CD14-positive monocyte (primary cell): ENCODE measurements at regions not wholly inside any gene's neighbourhood (a gene's known extent, or its start where the extent isn't known, plus 50 kb on each side); places are given as distances from the start of the nearest gene placed in this dataset.

ENCODE experiments used
- DNase-seq, 3 donors: peaks; one replicate each; pipeline ENCODE4 v3.0.0-alpha.2; 2011 to 2022
- H2AFZ ChIP-seq: 2 replicates; pipeline ENCODE4 v1.6.0; 2012; ENCODE audit warnings: mild to moderate bottlenecking, low read depth, low read length, inconsistent platforms; ENCODE audit not compliant: insufficient read depth, poor library complexity, severe bottlenecking
- H3K27ac ChIP-seq, 2 donors: 1 replicate in 1 of 2; 2 replicates in 1 of 2; pipeline ENCODE4 v1.5.1; 2012 to 2013; ENCODE audit warnings: low read length in 2 of 2, control low read depth in 1 of 2, inconsistent platforms in 1 of 2, low read depth in 1 of 2, mild to moderate bottlenecking in 1 of 2
- H3K27me3 ChIP-seq, 2 donors: one replicate each; pipeline versions ENCODE4 v1.6.0 to v1.6.1; 2011 to 2013; ENCODE audit warnings: low read length in 2 of 2; ENCODE audit not compliant: control insufficient read depth in 2 of 2, insufficient read depth in 2 of 2
- H3K36me3 ChIP-seq, 2 donors: replicated peaks in 1 of 2; 1 replicate in 1 of 2; 2 replicates in 1 of 2; pipeline versions ENCODE4 v1.5.1 to v1.6.1; 2012 to 2013; ENCODE audit warnings: low read length in 2 of 2, control low read depth in 1 of 2, inconsistent platforms in 1 of 2, mild to moderate bottlenecking in 1 of 2; ENCODE audit not compliant: insufficient read depth in 2 of 2, control insufficient read depth in 1 of 2
- H3K4me1 ChIP-seq, 2 donors: 1 replicate in 1 of 2; 2 replicates in 1 of 2; pipeline versions ENCODE4 v1.5.1 to v1.6.1; 2012 to 2013; ENCODE audit warnings: low read length in 2 of 2, control low read depth in 1 of 2, inconsistent platforms in 1 of 2, mild to moderate bottlenecking in 1 of 2, moderate library complexity in 1 of 2; ENCODE audit not compliant: insufficient read depth in 2 of 2, control insufficient read depth in 1 of 2
- H3K4me2 ChIP-seq: replicated peaks from 2 replicates; pipeline ENCODE3; 2012; ENCODE audit warnings: low read length, moderate library complexity, mild to moderate bottlenecking; ENCODE audit not compliant: poor library complexity, severe bottlenecking; ENCODE audit errors: extremely low read depth
- H3K4me3 ChIP-seq, 3 experiments: fragments of 200-600 bp in 1 of 3; sonication (generic) in 1 of 3; replicated peaks in 1 of 3; 1 replicate in 2 of 3; 2 replicates in 1 of 3; pipeline ENCODE4 v1.5.1; 2011 to 2013; ENCODE audit warnings: low read length in 3 of 3, mild to moderate bottlenecking in 3 of 3, control low read depth in 2 of 3, low read depth in 2 of 3, inconsistent platforms in 1 of 3, moderate library complexity in 1 of 3
- H3K79me2 ChIP-seq: 2 replicates; pipeline ENCODE4 v1.6.0; 2012; ENCODE audit warnings: mild to moderate bottlenecking, control low read depth, inconsistent platforms, low read length, moderate library complexity; ENCODE audit not compliant: insufficient read depth
- H3K9ac ChIP-seq: 2 replicates; pipeline ENCODE4 v1.6.0; 2017; ENCODE audit warnings: low read length, mild to moderate bottlenecking; ENCODE audit not compliant: insufficient read depth, poor library complexity, severe bottlenecking
- H3K9me3 ChIP-seq, 2 donors: replicated peaks in 1 of 2; 1 replicate in 1 of 2; 2 replicates in 1 of 2; pipeline versions ENCODE4 v1.5.1 to v1.6.1; 2012 to 2013; ENCODE audit warnings: low read length in 2 of 2, control low read depth in 1 of 2; ENCODE audit not compliant: control insufficient read depth in 1 of 2, insufficient read depth in 1 of 2
- H4K20me1 ChIP-seq: 2 replicates; pipeline ENCODE4 v1.6.0; 2012; ENCODE audit warnings: mild to moderate bottlenecking, low read length, control low read depth, moderate library complexity; ENCODE audit not compliant: insufficient read depth
- H3K27ac Mint-ChIP-seq, 7 donors: one replicate each; pipeline ENCODE4 v1.8.0; 2020; ENCODE audit warnings: mild to moderate bottlenecking in 7 of 7, mixed read lengths in 7 of 7, moderate library complexity in 6 of 7, inconsistent platforms in 2 of 7
- H3K27me3 Mint-ChIP-seq, 3 donors: one replicate each; pipeline ENCODE4 v1.8.0; 2021 to 2022; ENCODE audit warnings: low read depth in 3 of 3, mild to moderate bottlenecking in 3 of 3, mixed read lengths in 3 of 3, moderate library complexity in 3 of 3, inconsistent platforms in 1 of 3
- H3K36me3 Mint-ChIP-seq, 2 donors: one replicate each; pipeline ENCODE4 v1.8.0; 2020; ENCODE audit warnings: mixed read lengths in 2 of 2, inconsistent platforms in 1 of 2, mild to moderate bottlenecking in 1 of 2
- H3K4me1 Mint-ChIP-seq: one replicate; pipeline ENCODE4 v1.8.0; 2020; ENCODE audit warnings: mild to moderate bottlenecking, mixed read lengths
- H3K4me3 Mint-ChIP-seq, 2 donors: one replicate each; pipeline ENCODE4 v1.8.0; 2020; ENCODE audit warnings: mild to moderate bottlenecking in 2 of 2, mixed read lengths in 2 of 2, moderate library complexity in 1 of 2
- H3K9me3 Mint-ChIP-seq, 7 donors: one replicate each; pipeline ENCODE4 v1.8.0; 2020 to 2022; ENCODE audit warnings: mixed read lengths in 7 of 7, mild to moderate bottlenecking in 6 of 7, moderate library complexity in 6 of 7, inconsistent platforms in 2 of 7
- WGBS: methylation state at CpG from one replicate; pipeline ENCODE4 v1.1.5; 2013; ENCODE audit warnings: missing lambda C conversion rate; ENCODE audit not compliant: insufficient coverage; 5-methylcytosine and 5-hydroxymethylcytosine counted together
- intact Hi-C, 2 donors: fragments of 100-400 bp; cut with micrococcal nuclease; formaldehyde crosslinking; loops; one replicate each; pipeline versions ENCODE4 v1.15.0 to v1.15.1; 2023
- TF ChIP-seq, protein P1 (sequence below): fragments of 200-600 bp; IDR thresholded peaks from one replicate; pipeline ENCODE4 v1.8.0; 2022; ENCODE audit warnings: antibody characterized with exemption, mild to moderate bottlenecking

GRCh38 chr9:88025411-88026117 lies 51.2 kb upstream of the CDK20 start:
- Histone ChIP-seq H4K20me1 (no peaks in the 10 kb centered on the region), H2AFZ (no peak overlapping the region), H3K9ac (no peak overlapping the region), H3K4me2 (no peak overlapping the region), H3K9me3 (no peaks in the 10 kb centered on the region), H3K27ac (no peak overlapping the region), H3K4me1 (no peaks in the 10 kb centered on the region), H3K36me3 (no peaks in the 10 kb centered on the region), H3K27me3 (no peaks in the 10 kb centered on the region), H3K79me2 (no peaks in the 10 kb centered on the region), H3K4me3 (no peak overlapping the region)
- no peaks in the 10 kb centered on the region for H3K36me3 Mint-ChIP-seq
- intact Hi-C loops, result no loop called here
- no peaks in the 10 kb centered on the region for H3K4me1 Mint-ChIP-seq
- peaks cover 5 to 12% (median 12%) of the 10 kb centered on the region in 3 donors for H3K27me3 Mint-ChIP-seq
- H3K4me3 Mint-ChIP-seq, result no peak overlapping the region
- DNase-seq, result no peak
- WGBS, result 88% methylated on average over 5 of the region's 8 CpGs
- TF ChIP-seq, protein P1, sequence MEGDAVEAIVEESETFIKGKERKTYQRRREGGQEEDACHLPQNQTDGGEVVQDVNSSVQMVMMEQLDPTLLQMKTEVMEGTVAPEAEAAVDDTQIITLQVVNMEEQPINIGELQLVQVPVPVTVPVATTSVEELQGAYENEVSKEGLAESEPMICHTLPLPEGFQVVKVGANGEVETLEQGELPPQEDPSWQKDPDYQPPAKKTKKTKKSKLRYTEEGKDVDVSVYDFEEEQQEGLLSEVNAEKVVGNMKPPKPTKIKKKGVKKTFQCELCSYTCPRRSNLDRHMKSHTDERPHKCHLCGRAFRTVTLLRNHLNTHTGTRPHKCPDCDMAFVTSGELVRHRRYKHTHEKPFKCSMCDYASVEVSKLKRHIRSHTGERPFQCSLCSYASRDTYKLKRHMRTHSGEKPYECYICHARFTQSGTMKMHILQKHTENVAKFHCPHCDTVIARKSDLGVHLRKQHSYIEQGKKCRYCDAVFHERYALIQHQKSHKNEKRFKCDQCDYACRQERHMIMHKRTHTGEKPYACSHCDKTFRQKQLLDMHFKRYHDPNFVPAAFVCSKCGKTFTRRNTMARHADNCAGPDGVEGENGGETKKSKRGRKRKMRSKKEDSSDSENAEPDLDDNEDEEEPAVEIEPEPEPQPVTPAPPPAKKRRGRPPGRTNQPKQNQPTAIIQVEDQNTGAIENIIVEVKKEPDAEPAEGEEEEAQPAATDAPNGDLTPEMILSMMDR, result no peak
- H3K9me3 Mint-ChIP-seq, result peaks cover 0 to 5% (median 1%) of the 10 kb centered on the region in 7 donors
- H3K27ac Mint-ChIP-seq, result no peak overlapping the region

DNA sequence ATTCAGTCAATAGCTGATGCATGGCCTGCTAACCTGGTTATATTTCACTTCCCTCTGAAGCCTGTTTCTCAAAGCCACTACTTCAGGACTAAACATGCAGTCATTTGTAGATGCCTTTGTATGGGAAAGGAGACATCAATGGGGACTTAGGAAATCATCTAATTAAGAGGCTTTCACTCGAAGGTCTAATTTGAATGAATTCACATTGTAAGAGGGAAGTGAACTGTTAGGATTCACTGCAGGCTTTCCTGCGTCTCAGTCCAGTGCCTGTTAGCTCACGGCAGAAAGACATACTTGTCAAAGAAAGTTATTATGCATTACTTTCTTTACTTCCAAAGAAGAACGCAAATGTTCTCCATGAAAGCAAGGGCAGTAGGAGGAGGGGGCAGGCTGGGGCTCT lies 50.6 kb upstream of the CDK20 start:
- Histone ChIP-seq H3K4me1 (no peaks in the 10 kb centered on the region), H3K9ac (no peak overlapping the region), H3K9me3 (no peaks in the 10 kb centered on the region), H3K36me3 (no peaks in the 10 kb centered on the region), H3K27ac (no peak overlapping the region), H3K4me2 (no peak overlapping the region), H3K79me2 (no peaks in the 10 kb centered on the region), H3K4me3 (no peak overlapping the region), H4K20me1 (no peaks in the 10 kb centered on the region), H3K27me3 (no peaks in the 10 kb centered on the region), H2AFZ (no peak overlapping the region)
- TF ChIP-seq, protein P1, result no peak
- no peaks in the 10 kb centered on the region for H3K4me1 Mint-ChIP-seq
- no peak for DNase-seq
- H3K27ac Mint-ChIP-seq, result no peak overlapping the region
- intact Hi-C loops, result no loop called here
- peaks cover 2 to 12% (median 12%) of the 10 kb centered on the region in 3 donors for H3K27me3 Mint-ChIP-seq
- 100% methylated on average over 2 of the region's 4 CpGs for WGBS
- H3K4me3 Mint-ChIP-seq, result no peak overlapping the region
- H3K9me3 Mint-ChIP-seq, result peaks cover 0 to 5% (median 1%) of the 10 kb centered on the region in 7 donors
- H3K36me3 Mint-ChIP-seq, result no peaks in the 10 kb centered on the region
